GM21526 (cell line): ENCODE measurements at regions not wholly inside any gene's neighbourhood (a gene's known extent, or its start where the extent isn't known, plus 50 kb on each side); places are given as distances from the start of the nearest gene placed in this dataset.
"Not testable (repeated sequence)": the region's sequence is repeated elsewhere in the genome, so short reads cannot be mapped to it uniquely, and the experiment has no call there.

Experiments used
- ATAC-seq: cut with Tn5 transposase; IDR thresholded peaks from one replicate; pipeline ENCODE4 v1.9.1; 2021; ENCODE audit warnings: moderate library complexity; ENCODE audit not compliant: unreplicated experiment, low FRiP score

- ATAC-seq = no peak
Observed at GRCh38 chr9:82488313-82489200, 500.0 kb downstream of the SPATA31D1 start.

GRCh38 chr9:82489201-82489821, 500.7 kb downstream of the SPATA31D1 start:
- ATAC-seq = no peak

- ATAC-seq = no peak
Observed at GRCh38 chr9:82490019-82490499, 501.5 kb downstream of the SPATA31D1 start.

GRCh38 chr9:82490821-82491220, 502.2 kb downstream of the SPATA31D1 start:
- not testable (repeated sequence) for ATAC-seq

- no peak for ATAC-seq
Observed at GRCh38 chr9:82491604-82492003, 503.0 kb downstream of the SPATA31D1 start.

- ATAC-seq = no peak
Observed at GRCh38 chr9:82492274-82492673, 503.7 kb downstream of the SPATA31D1 start.

GRCh38 chr9:82495884-82496777, 507.6 kb downstream of the SPATA31D1 start:
- ATAC-seq = no peak

- ATAC-seq = no peak
Observed at GRCh38 chr9:82498541-82499317, 510.2 kb downstream of the SPATA31D1 start.

GRCh38 chr9:82499337-82499736, 510.8 kb downstream of the SPATA31D1 start:
- ATAC-seq = no peak

GRCh38 chr9:82504620-82505019, 516.0 kb downstream of the SPATA31D1 start:
- ATAC-seq = no peak

GRCh38 chr9:82511626-82512025, 523.1 kb downstream of the SPATA31D1 start:
- ATAC-seq = no peak

- ATAC-seq = no peak
Observed at GRCh38 chr9:82512728-82513127, 524.2 kb downstream of the SPATA31D1 start.

- ATAC-seq = no peak
Observed at GRCh38 chr9:82513242-82513751, 524.7 kb downstream of the SPATA31D1 start.

GRCh38 chr9:82513976-82514735, 525.6 kb downstream of the SPATA31D1 start:
- ATAC-seq = no peak

GRCh38 chr9:82518868-82519267, 530.3 kb downstream of the SPATA31D1 start:
- no peak for ATAC-seq

GRCh38 chr9:82519332-82519731, 530.8 kb downstream of the SPATA31D1 start:
- no peak for ATAC-seq

GRCh38 chr9:82524407-82524806, 535.8 kb downstream of the SPATA31D1 start:
- ATAC-seq = no peak

GRCh38 chr9:82526577-82526976, 536.4 kb downstream of the RASEF start:
- no peak for ATAC-seq

GRCh38 chr9:82531795-82532194, 531.1 kb downstream of the RASEF start:
- ATAC-seq = no peak
